ENCODE measurements at regions not wholly inside any gene's neighbourhood (a gene's known extent, or its start where the extent isn't known, plus 50 kb on each side); places are given as distances from the start of the nearest gene placed in this dataset.

DNA sequence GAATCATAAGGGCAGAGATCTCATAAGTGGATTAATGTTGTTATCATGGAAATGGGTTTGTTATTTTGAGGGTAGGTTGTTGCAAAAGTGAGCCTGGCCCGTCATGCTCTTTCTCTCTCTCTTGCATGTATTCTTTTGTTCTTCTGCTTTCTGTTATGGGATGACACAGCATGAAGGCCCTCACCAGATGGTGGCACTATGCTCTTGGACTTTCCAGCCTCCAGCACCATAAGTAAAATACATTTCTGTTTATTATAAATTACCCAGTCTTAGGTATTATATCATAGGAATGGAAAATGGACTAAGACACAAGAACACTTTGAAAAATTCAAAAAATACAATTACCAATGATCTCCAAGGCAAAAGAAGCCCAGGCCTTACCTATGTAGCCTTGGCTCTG, 676.1 kb downstream of the PTPRU start:
- no peak for DNase-seq (ENCODE audit: low read depth)
- no peak overlapping the region for H3K4me3 ChIP-seq (ENCODE audit: low read depth, low read length)
- no peaks in the 10 kb centered on the region for H3K36me3 ChIP-seq (ENCODE audit: control insufficient read depth, insufficient read depth, low read length)
- H3K27me3 ChIP-seq (ENCODE audit: control insufficient read depth, insufficient read depth, low read length): no peaks in the 10 kb centered on the region
- TF ChIP-seq, protein P1, sequence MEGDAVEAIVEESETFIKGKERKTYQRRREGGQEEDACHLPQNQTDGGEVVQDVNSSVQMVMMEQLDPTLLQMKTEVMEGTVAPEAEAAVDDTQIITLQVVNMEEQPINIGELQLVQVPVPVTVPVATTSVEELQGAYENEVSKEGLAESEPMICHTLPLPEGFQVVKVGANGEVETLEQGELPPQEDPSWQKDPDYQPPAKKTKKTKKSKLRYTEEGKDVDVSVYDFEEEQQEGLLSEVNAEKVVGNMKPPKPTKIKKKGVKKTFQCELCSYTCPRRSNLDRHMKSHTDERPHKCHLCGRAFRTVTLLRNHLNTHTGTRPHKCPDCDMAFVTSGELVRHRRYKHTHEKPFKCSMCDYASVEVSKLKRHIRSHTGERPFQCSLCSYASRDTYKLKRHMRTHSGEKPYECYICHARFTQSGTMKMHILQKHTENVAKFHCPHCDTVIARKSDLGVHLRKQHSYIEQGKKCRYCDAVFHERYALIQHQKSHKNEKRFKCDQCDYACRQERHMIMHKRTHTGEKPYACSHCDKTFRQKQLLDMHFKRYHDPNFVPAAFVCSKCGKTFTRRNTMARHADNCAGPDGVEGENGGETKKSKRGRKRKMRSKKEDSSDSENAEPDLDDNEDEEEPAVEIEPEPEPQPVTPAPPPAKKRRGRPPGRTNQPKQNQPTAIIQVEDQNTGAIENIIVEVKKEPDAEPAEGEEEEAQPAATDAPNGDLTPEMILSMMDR (IDR thresholded peaks at IDR 0.05; ENCODE audit: insufficient read depth, low read length, poor library complexity, severe bottlenecking): peak; percentile 44

DNA sequence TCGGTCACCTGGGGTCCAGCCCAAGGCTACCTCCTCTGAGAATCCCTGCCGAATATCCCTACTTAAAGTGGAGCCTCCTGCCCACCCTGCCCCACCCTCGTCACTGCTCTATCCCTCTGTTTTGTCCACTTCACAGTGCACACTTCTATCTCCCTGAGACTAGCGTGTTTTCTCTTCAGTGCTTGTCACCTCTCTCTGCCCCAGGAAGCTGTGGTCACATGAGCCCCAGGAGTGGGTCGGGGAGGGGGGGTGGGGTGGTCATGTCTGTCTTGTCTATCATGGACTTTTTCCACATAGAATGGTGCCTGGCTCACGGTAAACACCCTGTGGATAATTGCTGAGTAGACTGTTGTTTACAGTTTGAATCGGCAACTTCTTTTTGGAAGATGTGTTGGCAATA, 673.6 kb downstream of the PTPRU start:
- TF ChIP-seq, protein P1 (IDR thresholded peaks at IDR 0.05; ENCODE audit: insufficient read depth, low read length, poor library complexity, severe bottlenecking): no peak
- Histone ChIP-seq H3K27me3 (ENCODE audit: control insufficient read depth, insufficient read depth, low read length) (no peaks in the 10 kb centered on the region), H3K36me3 (ENCODE audit: control insufficient read depth, insufficient read depth, low read length) (no peaks in the 10 kb centered on the region), H3K4me3 (ENCODE audit: low read depth, low read length) (no peak overlapping the region)
- DNase-seq (ENCODE audit: low read depth): no peak

DNA sequence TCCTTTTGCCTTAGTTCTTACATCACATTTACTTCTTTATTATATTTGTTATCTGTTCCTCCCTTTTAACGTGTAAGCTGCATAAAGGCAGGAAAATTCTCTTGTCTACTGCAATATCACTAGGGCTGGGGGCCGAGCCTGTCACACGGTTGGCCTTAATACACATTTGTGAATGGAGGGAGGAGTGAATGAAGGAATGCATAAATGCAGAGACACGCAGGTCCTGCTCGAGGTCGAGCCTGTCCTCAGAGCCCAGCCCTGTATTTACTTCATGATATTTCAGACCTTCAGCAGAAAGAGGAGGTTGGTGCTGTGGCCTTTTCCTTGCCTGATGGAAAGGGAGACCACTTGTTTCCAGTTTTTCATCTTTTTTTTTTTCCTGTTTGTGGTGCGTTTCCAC, 671.3 kb downstream of the PTPRU start:
- DNase-seq (ENCODE audit: low read depth): no peak
- TF ChIP-seq, protein P1 (IDR thresholded peaks at IDR 0.05; ENCODE audit: insufficient read depth, low read length, poor library complexity, severe bottlenecking): no peak
- Histone ChIP-seq H3K4me3 (ENCODE audit: low read depth, low read length) (no peak overlapping the region), H3K36me3 (ENCODE audit: control insufficient read depth, insufficient read depth, low read length) (no peaks in the 10 kb centered on the region), H3K27me3 (ENCODE audit: control insufficient read depth, insufficient read depth, low read length) (no peaks in the 10 kb centered on the region)

DNA sequence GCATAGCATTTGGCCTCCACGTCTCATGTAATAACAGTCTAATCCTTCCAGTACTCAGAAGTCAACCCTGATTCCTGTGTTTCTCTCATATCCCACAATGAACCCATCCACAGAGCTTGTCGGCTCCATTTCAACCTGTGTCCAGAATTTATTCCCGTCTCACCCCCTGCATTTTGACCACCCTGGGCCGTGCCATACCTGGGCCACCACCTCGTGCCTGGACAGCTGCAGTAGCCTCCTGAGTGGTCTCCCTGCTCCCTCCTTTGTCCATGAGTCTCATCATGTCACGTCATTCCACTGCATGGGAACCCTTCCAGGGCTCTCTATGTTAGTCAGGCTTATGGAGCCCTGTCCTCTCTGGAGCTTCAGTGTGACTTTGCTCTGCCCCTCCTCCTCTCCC, 670.6 kb downstream of the PTPRU start:
- TF ChIP-seq, protein P1 (IDR thresholded peaks at IDR 0.05; ENCODE audit: insufficient read depth, low read length, poor library complexity, severe bottlenecking): no peak
- H3K4me3 ChIP-seq (ENCODE audit: low read depth, low read length): no peak overlapping the region
- no peaks in the 10 kb centered on the region for H3K36me3 ChIP-seq (ENCODE audit: control insufficient read depth, insufficient read depth, low read length)
- no peak for DNase-seq (ENCODE audit: low read depth)
- no peaks in the 10 kb centered on the region for H3K27me3 ChIP-seq (ENCODE audit: control insufficient read depth, insufficient read depth, low read length)

DNA sequence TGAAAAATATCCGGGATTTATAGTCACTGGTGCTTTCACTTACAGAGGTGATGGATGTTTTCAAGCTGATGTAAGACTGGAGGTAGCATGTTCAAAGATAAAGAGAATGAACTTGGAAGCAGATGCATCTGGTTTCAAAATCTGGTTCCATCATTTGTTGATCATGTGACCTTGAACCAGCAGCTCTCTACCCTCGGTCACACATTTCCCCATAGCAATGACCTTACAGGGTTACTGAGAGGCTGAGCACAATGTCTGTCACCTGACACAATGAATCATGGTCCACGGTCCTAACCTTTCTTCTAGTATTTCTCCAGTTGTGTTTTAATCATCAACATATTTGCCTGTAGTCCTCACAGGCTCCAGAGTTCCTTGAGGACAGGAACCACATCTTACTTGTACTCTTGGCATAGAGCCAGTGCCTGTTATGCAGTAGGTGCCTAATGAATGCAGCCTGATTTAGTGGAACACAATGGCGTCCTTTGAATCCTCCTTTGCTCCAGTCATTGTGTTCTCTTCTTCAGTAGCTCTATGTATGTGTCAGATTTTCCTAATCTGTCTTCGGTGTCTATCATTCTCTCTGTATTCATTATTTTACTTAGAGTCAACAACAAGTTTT, 667.3 kb downstream of the PTPRU start:
- TF ChIP-seq, protein P1 (IDR thresholded peaks at IDR 0.05; ENCODE audit: insufficient read depth, low read length, poor library complexity, severe bottlenecking): no peak
- Histone ChIP-seq H3K4me3 (ENCODE audit: low read depth, low read length) (no peak overlapping the region), H3K36me3 (ENCODE audit: control insufficient read depth, insufficient read depth, low read length) (no peaks in the 10 kb centered on the region), H3K27me3 (ENCODE audit: control insufficient read depth, insufficient read depth, low read length) (no peaks in the 10 kb centered on the region)
- no peak for DNase-seq (ENCODE audit: low read depth)

All from kidney epithelial cell (primary cell).